HG02885 (cell line): ENCODE measurements at regions not wholly inside any gene's neighbourhood (a gene's known extent, or its start where the extent isn't known, plus 50 kb on each side); places are given as distances from the start of the nearest gene placed in this dataset.

Experiments
- ATAC-seq: cut with Tn5 transposase; IDR thresholded peaks from one replicate; pipeline ENCODE4 v1.9.1; 2021; ENCODE audit warnings: mild to moderate bottlenecking; ENCODE audit not compliant: unreplicated experiment, poor library complexity

DNA sequence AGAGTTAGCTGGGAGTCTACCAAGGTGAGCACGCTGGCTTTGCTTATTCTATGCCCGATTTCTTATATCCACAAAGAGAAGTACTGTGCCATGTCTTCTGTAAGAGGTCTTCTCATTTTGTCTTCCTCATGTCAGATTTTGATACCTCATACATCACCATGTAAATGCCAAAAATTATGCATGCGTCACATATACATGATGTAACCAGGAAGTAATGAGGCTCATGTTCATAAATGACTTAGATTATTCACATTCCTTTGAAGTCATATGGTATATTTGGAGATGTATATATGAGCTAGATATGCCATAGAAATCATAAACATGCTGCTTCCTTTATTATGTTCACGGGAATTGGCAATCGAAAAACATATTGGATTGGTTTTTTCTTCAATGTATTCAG, 97.7 kb upstream of the CELF2 start:
- no peak for ATAC-seq

- ATAC-seq, result no peak
These were observed 95.7 kb upstream of the CELF2 start for GRCh38 chr10:10921826-10922461.

GRCh38 chr10:10923029-10923651, 94.5 kb upstream of the CELF2 start:
- no peak for ATAC-seq

GRCh38 chr10:10925667-10926066, 92.0 kb upstream of the CELF2 start:
- ATAC-seq, result no peak

GRCh38 chr10:10927608-10928007, 90.1 kb upstream of the CELF2 start:
- ATAC-seq, result no peak

GRCh38 chr10:10930979-10931743, 86.5 kb upstream of the CELF2 start:
- no peak for ATAC-seq

GRCh38 chr10:10935032-10935431, 82.6 kb upstream of the CELF2 start:
- no peak for ATAC-seq

GRCh38 chr10:10938676-10939075, 79.0 kb upstream of the CELF2 start:
- no peak for ATAC-seq

DNA sequence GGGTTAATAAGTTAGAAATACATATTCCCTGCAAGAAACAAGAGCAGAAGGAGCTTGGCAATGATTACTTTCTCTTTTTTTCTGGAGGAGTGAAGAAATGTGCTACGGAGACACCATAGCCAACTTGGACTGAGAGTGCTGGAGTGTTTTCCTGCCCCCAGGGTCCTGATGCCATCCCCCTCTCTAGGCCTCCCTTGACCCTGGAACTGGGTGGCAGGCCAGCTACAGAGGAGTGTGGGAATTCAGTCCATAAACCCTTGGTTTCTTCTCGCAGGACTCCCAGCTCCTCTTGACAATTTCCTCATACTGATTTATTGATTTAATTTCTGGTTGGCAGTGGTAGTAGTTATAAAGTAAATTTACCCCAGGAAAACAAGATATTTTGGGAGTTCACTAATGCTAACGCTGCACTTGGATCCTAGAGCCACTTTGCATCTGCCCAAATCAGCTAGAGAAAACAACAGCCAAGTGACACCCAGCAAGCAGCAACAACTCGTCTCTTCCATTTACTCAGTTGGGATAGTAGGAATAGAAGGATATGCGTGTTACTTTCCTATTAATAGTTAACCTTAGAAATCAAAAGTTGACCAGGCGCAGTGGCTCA, 76.4 kb upstream of the CELF2 start:
- ATAC-seq, result no peak

DNA sequence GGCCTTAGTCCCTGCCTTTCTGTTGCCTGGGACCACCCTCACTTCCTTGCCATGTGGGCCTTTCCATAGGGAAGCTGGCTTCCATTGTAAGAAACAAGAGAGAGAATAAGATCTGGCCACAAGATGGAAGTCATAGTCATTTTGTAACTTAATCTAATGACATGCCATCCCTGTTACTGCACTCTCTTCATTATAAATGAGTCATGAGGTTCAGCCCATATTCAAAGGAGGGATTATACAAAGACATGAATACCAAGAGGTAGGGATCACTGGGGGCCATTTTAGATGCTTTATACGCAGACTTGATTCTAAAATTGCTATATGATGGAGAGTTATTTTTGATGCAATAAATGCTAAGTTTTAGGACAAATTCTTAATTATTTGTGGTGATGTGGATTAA, 75.2 kb upstream of the CELF2 start:
- no peak for ATAC-seq

DNA sequence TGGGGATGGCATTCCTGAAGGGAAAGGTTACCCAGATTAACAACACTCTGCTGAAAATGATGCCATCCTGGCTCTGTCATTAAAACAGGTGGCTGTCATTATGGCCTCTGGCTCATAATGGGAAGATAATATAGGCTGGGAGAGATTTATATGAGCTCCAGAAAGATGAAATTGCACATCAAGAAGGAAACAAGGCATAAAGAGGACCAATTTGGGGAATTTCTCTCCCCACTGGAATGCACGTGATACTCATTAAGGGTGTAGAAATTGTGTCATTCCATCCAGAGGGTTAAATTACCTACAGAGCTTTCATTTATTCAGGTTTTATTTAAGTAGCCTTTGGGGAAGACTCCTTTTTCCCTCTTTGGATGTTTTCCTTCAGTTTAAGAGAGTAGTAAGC, 71.6 kb upstream of the CELF2 start:
- no peak for ATAC-seq

- ATAC-seq, result no peak
These were observed 70.9 kb upstream of the CELF2 start for GRCh38 chr10:10946801-10947200.

DNA sequence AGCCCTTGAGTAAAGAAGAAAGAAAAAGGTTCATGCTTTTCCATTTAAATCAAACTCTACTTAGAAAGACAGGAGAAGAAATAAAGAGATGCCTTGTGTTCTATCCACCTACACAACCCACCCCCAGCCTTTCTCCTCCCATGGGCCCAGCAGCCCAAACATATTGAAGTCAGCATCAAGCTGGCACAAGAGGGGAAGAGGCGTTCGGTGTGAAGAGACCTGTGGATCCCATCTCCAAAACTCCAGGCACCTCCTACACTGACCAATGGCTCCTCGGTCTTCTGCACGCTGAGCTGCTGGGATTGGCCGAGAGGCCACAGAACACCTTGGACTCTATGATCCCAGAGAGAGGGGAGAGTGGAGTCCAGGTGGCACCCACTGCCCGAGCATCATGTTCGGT, 66.0 kb upstream of the CELF2 start:
- no peak for ATAC-seq

GRCh38 chr10:10952800-10953199, 64.9 kb upstream of the CELF2 start:
- no peak for ATAC-seq

GRCh38 chr10:10956681-10957542, 60.8 kb upstream of the CELF2 start:
- ATAC-seq, result no peak

GRCh38 chr10:10958041-10958440, 59.6 kb upstream of the CELF2 start:
- ATAC-seq, result no peak

DNA sequence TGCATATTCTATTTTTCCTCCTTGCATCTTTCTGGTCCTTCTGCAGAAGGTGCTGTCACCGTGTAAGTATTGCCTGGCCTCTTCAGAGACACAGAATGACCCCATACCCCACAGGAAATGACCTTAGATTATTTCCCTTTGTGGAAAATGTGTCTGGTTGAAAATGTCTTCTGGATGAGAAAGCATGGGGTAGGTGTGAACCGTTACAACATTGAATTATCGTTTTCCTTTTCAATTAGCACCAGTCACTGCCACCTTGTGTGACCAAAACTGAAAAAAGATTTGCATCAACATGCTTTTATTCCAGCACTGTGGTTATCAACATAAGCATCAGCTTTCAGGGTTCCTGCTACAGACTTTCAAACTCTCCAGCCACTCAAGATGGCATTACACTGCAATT, 58.0 kb upstream of the CELF2 start:
- ATAC-seq, result peak; percentile 64

GRCh38 chr10:10960534-10960933, 57.1 kb upstream of the CELF2 start:
- no peak for ATAC-seq

GRCh38 chr10:10961072-10961471, 56.6 kb upstream of the CELF2 start:
- ATAC-seq, result no peak

DNA sequence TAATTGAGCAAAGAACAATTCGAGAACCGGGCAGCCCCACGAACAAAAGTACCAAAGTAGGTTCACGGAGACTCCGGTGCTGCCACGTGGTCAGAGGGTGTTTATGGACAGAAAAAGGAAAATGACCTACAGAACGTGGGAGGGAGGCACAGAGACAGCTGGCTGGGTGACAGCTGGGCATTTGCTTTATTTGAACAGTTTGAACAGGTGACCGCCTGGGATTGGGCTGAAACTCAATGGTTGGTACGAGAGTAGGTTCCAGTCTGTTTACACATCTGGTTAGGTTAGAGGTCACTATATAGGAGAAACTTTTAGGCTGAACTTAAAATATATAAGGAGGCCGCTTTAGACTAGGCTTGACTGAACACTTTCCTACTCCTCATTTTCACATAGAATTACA, 50.6 kb upstream of the CELF2 start:
- no peak for ATAC-seq
